ENCODE measurements at regions not wholly inside any gene's neighbourhood (a gene's known extent, or its start where the extent isn't known, plus 50 kb on each side); places are given as distances from the start of the nearest gene placed in this dataset.
"Not testable (repeated sequence)": the region's sequence is repeated elsewhere in the genome, so short reads cannot be mapped to it uniquely, and the experiment has no call there.

- intact Hi-C loops (cut with DNase I); DNase-seq; ATAC-seq (ENCODE audit: poor library complexity): not testable (repeated sequence)
Measured at GRCh38 chr18:38153116-38153515, 587.5 kb upstream of the CELF4 start.

GRCh38 chr18:38116716-38117115, 551.1 kb upstream of the CELF4 start:
- DNase-seq (no peak), ATAC-seq (ENCODE audit: poor library complexity) (no peak)
- intact Hi-C loops (cut with DNase I) = no loop called here

GRCh38 chr18:38115201-38115600, 549.6 kb upstream of the CELF4 start:
- DNase-seq = no peak
- ATAC-seq (ENCODE audit: poor library complexity) = no peak
- intact Hi-C loops (cut with DNase I) = no loop called here

DNA sequence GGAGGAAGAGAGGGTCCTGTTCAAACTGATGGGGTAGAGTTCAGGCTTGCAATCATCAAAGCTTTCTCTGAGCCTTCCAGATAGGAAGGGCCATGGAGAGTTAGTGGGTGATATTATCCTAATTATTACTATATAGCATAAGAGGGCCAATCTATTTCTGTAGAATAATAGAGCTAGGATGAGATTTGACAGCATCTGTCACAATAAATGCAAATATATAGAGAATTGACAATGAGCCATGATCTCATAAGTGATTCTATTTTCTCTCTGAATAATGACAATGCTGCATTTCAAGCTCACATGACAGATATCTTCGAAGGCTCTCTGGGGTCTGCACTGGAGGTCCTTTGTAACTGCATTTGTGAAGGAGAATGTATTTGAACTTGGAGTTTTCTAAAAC, 521.9 kb upstream of the CELF4 start:
- intact Hi-C loops (cut with DNase I) = no loop called here
- ATAC-seq (ENCODE audit: poor library complexity) (no peak), DNase-seq (no peak)

DNA sequence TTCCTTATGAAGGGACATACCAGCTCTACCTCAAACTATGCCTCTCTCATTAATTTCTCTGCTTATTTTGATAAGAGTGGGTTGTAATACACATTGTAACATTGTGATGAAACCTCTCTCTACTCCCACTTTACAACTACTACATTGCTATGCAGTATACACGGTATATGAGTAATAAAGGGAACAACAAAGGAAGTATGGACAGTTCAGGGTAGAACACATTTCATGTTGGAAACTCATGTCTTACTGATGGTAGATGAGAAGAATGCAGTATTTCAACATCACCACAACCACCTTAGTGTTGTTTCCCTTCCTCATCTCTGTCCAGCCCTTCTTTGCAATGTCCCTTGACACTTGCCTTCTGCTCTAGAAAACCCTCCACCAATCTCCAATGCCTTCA, 515.9 kb upstream of the CELF4 start:
- intact Hi-C loops (cut with DNase I) = no loop called here
- no peak for ATAC-seq (ENCODE audit: poor library complexity)
- DNase-seq = no peak

- intact Hi-C loops (cut with DNase I) = no loop called here
- ATAC-seq (ENCODE audit: poor library complexity) (no peak), DNase-seq (no peak)
Measured at GRCh38 chr18:38077229-38077628, 511.6 kb upstream of the CELF4 start.

- intact Hi-C loops (cut with DNase I) = no loop called here
- ATAC-seq (ENCODE audit: poor library complexity) (no peak), DNase-seq (no peak)
Measured at GRCh38 chr18:38076346-38077070, 510.9 kb upstream of the CELF4 start.

DNA sequence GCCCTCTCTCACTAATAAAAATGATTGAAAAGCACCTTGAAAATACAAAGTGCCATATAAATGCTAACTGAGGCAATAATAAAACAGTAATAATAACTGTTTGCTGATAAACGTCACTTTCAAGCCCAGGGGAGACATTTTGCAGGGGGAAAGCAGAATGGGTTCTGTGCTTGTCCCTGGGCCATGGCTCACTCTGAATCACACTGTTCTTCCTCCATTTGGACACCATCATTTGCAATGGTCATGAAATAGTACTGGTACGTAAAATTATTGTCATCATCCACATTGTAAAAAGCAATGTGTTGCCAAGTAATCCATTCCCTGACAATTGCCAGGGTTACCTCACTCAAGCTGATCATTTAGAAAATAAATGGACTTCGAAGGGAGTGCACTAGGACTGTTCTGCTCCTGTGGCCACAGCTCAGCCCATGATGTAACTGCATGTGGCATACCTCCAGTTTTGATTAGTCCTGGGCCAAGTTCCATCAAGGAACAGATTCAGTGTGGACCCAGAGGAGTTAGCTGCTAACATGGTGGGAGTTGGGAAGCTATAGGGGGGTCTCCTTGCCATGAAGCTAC, 508.8 kb upstream of the CELF4 start:
- intact Hi-C loops (cut with DNase I) = no loop called here
- ATAC-seq (ENCODE audit: poor library complexity) = no peak
- no peak for DNase-seq

DNA sequence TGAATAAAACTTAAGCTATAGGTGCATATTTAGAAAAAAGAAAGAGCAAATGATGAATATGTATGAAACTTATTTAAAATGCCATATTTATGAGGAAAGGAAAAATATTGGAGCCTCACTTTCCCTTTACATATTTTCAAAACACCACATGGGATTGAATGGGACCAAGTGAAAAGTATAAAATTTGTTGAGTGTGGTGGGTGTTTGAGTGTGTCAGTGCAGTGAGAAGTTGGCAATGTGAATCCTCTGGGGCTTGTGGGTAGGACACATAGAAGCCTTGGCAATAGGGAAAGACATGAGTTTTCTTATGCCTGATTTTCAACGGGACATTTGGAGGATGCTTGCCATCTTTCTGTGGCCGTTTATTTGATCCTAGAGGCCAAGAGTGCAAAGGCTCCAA, 502.2 kb upstream of the CELF4 start:
- no peak for DNase-seq
- ATAC-seq (ENCODE audit: poor library complexity) = no peak
- intact Hi-C loops (cut with DNase I) = no loop called here

DNA sequence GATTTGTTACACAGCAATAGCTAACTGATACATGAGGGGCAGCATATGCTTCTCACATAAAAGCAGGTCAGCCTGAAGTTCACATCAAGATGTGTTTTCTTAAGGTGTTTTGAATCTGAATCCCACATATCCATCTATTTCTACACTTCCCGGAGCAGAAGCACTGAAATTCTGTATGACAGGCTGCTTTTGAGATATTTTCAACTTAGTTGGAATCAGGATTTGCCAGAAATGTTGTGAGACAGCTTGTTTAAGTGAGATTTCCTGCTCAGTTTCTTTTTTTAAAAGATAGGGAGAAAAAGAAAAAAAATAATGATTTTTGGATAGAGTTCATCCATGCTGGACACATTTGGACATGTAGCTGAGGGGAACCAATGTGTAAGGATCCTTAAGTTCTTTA, 501.5 kb upstream of the CELF4 start:
- intact Hi-C loops (cut with DNase I) = no loop called here
- DNase-seq (no peak), ATAC-seq (ENCODE audit: poor library complexity) (no peak)

GRCh38 chr18:38052879-38053590, 487.4 kb upstream of the CELF4 start:
- DNase-seq (no peak), ATAC-seq (ENCODE audit: poor library complexity) (no peak)
- intact Hi-C loops (cut with DNase I) = no loop called here

GRCh38 chr18:38047820-38048219, 482.2 kb upstream of the CELF4 start:
- no peak for ATAC-seq (ENCODE audit: poor library complexity)
- no peak for DNase-seq
- intact Hi-C loops (cut with DNase I) = no loop called here

DNA sequence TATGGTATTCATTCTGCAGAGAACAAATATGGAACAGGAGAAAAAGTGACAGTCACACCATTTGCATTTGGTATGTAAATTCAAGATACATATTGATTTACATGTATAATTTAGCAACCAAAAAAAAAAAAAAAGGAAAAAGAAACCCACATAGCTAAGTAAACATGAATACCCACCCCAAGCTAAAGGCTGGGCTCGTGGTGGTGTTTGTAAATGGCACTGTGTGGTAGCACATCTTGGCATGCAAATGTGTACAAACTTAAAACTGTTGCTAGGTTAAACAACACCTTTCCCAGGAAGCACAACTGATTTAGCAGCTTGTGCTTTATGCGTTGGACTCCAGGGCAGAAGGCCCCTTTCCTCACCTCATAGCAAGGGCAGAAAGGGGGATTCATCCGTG, 481.1 kb upstream of the CELF4 start:
- DNase-seq = no peak
- intact Hi-C loops (cut with DNase I) = no loop called here
- no peak for ATAC-seq (ENCODE audit: poor library complexity)

DNA sequence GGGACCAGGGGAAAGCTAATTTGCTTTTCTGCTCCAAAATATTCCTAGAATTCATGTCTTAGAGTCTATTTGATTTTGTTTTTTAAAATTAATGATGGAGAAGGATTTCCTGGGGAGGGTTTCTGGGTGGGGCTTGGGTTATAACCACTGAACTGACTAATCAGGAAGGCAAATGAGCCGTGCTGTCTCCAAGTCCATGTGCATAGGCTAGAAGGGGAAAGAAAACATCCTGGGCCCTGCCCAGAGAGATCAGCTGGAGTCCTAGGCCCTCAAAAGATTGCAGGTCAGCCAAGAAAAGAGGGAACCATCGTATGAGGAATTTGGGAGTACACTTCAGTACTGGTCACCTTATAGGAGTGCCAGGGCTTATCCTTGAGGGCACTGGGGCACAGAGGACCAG, 480.2 kb upstream of the CELF4 start:
- intact Hi-C loops (cut with DNase I) = no loop called here
- DNase-seq (no peak), ATAC-seq (ENCODE audit: poor library complexity) (no peak)

- intact Hi-C loops (cut with DNase I) = no loop called here
- DNase-seq (no peak), ATAC-seq (ENCODE audit: poor library complexity) (no peak)
Measured at GRCh38 chr18:38042211-38042890, 476.8 kb upstream of the CELF4 start.

DNA sequence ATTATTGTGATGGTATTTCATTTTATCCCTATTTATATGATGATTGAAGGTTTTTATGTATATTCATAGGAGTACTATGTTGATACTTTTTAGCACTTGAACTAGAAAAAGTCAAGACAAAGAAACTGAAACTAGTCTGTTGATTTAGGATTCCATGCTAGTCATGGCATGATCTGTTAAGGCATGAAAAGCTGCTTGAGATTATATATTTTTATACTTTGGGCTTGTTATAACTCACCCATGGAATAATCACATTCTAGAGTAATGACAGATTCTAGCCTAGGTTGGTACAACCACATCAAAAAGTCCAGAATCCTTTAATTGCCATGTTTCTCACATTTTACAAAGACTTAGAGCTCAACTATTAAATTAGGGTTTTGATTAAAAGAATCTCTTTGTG, 472.6 kb upstream of the CELF4 start:
- DNase-seq (no peak), ATAC-seq (ENCODE audit: poor library complexity) (no peak)
- intact Hi-C loops (cut with DNase I) = no loop called here

DNA sequence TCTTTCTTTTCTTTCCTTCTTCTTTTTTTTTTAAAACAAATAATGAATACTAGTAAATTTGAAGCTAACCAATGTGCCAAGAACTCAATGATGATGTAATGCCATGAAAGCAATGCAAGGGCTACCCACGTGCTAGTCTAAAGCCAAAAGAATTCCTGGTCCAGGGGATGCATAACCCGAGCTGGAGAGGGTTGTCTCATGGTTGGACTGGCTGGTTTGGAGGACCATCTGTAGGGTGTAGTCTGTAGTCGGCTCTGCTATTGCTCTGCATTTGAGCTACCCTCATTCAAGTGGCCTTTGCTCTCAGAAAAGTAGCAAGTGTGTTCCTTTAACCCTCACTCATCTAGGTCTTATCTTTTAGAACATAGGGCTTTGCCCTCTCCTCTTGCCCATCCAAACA, 469.6 kb upstream of the CELF4 start:
- intact Hi-C loops (cut with DNase I) = no loop called here
- DNase-seq (no peak), ATAC-seq (ENCODE audit: poor library complexity) (no peak)

GRCh38 chr18:38033282-38033681, 467.7 kb upstream of the CELF4 start:
- ATAC-seq (ENCODE audit: poor library complexity) (no peak), DNase-seq (no peak)
- intact Hi-C loops (cut with DNase I) = no loop called here

GRCh38 chr18:38032516-38032915, 466.9 kb upstream of the CELF4 start:
- intact Hi-C loops (cut with DNase I) = no loop called here
- DNase-seq (no peak), ATAC-seq (ENCODE audit: poor library complexity) (no peak)

- ATAC-seq (ENCODE audit: poor library complexity) (no peak), DNase-seq (no peak)
- intact Hi-C loops (cut with DNase I) = no loop called here
Measured at GRCh38 chr18:38028946-38029345, 463.3 kb upstream of the CELF4 start.

Measured in Right ventricle myocardium superior (tissue), 1 donor.